GM19240 (cell line): ENCODE measurements at regions not wholly inside any gene's neighbourhood (a gene's known extent, or its start where the extent isn't known, plus 50 kb on each side); places are given as distances from the start of the nearest gene placed in this dataset.
"Not testable (repeated sequence)": the region's sequence is repeated elsewhere in the genome, so short reads cannot be mapped to it uniquely, and the experiment has no call there.

Experiments
- DNase-seq: peaks from one replicate; pipeline ENCODE4 v3.0.0; 2011; ENCODE audit warnings: low spot score; ENCODE audit not compliant: insufficient read length

DNA sequence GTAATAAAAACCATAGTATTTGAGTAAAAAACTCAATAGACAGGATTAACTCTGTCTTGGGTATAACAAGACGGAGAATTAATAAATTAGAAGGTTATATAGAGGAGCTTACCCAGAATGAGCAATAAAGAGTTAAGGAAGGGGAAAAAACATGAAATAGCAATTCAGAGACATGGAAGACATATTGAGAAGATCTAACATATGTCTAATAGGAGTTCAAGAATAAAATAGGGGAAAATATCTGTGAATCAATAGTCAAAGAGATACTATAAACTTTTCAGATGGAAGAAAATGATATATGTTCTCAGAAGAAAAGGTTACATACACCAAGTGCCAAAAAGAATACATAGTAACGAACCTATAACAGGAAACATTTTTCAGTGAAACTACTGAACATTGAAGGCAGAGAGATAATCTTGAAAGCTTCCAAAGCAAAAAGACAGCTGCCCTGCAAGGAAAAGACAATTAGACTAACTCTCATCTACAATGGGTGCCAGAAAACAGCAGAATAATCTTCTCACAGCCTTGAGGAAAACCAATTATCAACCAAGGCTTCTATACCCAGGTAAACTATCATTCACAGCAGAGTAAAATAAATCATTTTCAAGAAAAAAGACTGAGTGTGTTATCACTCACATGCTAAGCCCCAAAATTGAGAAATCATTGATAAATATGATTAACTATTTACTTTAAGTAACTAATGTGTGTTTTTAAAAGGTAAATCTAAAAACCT, 106.0 kb downstream of the ENC1 start:
- DNase-seq = no peak

DNA sequence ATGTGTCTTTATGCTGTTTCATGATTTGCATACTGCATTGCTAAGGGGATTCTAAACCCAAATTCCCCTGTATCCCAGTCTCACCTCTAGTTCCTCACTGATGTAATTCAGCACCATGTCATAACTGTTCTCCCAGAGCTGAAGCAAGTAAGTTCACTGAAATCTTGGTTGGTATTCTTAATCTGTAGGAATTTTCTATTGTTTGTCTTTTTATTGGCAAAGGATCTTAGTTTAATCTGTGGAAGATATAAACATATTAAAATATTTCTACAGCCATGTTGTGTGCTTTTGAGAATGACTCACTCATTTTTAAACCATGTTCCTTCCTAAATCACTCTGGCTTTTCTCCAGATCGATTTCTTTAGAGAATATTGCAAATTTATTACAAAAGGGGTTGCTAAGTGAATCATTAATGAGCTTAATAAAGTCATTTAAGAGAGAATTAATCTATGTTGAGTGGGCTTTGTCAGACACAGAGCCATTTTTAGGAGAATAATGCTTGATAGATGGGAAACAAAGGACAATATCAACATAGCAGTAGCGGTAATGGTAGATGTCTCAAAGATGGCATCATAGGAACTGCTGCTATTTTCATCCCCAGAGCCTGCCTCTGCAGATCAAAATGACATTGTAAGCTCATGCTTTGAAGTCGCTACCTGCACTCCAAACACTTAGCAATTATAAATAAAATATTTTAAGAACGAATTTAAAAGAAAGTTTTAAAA, 110.0 kb downstream of the ENC1 start:
- no peak for DNase-seq

DNA sequence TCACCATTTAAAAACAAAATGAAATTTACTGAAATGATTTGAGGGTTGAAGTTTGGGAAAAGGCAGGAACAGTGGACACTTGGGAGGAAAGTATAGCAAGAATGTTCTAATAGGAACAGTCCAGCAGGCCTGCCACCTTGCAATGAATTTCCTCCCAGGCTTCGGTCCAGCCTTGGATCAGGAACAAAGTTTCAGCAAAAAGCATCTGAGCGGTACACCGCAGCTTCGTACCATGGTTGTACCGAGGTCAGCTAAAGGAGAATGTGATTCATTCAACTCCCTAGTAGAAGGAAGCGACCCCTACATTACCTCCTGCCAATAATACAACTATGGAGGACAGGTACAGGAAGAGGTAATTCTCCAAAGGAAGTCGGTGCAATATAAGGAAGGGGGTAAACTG, 111.4 kb downstream of the ENC1 start:
- no peak for DNase-seq

DNA sequence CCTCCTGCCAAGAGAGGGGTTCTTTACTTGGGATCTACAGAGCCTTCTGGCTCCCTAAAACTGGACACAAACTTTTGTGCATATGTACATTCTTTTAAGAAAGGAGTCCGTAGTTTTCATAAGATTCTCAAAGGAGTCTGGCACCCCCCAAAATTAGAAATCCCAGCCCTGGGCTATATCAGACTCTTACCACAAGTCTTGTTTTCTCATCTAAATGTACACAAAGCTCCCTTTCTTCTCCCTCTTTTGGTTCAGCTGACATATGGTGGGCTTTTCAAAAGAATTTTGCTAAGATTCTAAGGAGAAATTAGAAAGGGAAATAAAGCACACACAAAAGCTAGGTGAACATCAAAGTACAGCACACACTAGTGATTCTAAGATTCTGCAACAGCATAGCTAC, 114.4 kb downstream of the ENC1 start:
- DNase-seq = no peak

DNA sequence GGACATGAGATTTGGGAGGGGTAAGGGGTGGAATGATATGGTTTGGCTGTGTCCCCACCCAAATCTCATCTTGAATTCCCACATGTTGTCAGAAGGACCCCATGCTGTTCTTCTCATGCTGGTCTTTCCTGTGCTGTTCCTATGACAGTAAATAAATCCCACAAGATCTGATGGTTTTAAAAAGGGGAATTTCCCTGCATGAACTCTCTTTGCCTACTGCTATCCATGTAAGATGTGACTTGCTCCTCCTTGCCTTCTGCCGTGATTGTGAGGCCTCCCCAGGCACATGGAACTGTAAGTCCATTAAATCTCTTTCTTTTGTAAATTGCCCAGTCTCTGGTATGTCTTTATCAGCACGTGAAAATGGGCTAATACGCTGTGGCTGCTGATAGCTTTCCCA, 115.8 kb downstream of the ENC1 start:
- DNase-seq = not testable (repeated sequence)

DNA sequence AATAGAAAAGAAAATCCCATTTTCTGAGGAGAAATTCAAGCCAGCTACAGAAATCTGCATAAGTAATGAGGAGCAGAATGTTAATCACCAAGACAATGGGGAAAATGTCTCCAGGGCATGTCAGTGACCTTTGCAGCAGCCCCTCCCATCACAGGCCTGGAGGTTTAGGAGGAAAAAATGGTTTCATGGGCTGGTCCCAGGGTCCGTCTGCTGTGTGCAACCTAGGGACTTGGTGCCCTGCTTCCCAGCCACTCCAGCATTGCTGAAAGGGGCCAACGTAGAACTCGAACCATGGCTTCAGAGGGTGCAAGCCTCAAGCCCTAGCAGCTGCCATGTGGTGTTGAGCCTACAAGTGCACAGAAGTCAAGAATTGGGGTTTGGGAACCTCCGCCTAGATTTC, 116.8 kb downstream of the ENC1 start:
- DNase-seq = not testable (repeated sequence)

DNA sequence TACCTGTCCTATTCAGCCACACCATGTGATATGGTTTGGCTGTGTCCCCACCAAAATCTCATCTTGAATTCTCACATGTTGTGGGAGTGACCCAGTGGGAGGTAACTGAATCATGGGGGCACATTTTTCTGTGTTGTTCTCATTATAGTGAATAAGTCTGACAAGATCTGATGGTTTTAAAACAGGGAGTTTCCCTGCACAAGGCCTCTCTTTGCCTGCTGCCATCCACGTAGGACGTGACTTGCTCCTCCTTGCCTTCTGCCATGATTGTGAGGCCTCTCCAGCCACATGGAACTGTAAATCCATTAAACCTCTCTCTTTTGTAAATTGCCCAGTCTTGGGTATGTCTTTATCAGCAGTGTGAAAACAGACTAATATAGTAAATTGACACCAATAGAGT, 117.7 kb downstream of the ENC1 start:
- not testable (repeated sequence) for DNase-seq

DNA sequence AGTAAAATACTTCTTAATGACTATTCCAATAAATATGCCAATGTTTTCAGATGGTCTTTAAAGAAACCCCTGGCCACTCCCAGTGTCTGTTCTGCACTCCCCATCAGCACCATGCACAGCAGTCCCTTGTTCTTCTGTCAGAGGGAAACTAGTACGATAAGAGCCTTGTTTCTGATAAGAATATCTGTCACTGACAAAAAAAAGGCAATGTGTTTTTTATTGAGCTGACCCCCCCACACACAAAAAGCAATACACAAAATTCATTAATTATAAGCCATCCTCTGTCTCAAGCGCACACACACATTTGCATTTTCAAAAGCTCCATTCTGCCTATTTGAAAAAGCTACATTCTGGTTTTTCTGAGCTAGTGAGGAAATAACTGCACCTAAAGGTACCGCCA, 119.1 kb downstream of the ENC1 start:
- DNase-seq = no peak

DNA sequence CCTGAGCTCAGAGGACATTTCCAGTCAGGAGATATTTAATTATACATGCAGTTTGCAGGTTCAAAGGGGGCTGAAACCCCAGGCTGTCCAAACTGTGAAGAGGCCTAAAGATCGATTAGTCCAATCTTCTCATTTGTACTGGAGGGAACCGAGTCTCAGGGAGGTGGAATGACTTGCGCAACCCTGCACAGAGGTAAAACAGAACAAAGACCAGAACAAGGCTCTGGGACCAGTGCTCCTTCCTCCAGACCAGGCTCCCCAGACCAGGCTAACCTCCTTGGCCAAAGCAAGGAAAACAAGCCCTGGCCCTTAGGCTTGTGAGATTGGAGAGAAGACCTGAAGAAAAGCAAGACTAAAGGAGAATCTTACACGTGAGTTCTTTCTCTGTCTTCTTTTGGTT, 120.8 kb downstream of the ENC1 start:
- no peak for DNase-seq

DNA sequence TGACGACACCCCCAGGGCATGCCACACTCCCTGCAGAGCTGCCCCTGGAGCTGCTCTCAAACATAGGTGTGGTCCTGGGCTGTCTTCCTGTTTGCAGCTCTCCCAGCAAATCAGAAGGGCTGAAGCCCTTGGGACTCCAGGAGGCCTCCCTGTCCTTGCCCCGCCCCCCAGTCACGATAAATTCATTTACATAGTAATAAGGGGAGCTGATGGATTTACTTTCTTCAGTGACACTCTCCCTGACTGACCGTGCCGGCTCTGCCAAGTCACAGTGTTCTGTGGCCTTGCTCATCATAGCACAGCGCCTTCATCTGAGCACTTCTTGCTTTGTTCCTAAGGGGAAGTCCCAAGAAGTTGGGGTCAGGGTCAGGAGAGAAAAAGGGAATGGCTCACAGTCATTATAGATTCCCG, 121.4 kb downstream of the ENC1 start:
- DNase-seq = no peak

DNA sequence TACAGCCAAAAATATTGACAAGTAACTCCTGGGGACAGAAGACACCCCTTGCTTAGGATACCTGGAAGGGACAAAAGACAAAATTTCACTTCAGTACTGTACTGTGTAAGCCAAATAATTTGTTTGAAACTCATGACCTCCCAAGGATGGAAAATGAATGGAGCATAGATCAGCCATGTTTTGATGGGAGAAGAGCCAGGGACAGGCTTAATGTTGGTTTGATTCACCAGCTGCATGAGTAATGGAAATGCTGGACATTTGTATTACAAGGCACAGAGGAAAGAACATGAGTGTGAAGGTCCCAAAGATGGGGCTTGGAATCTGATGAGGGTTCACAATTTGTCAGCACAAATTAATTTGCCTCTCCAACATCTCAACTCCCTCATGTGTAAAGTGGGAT, 122.8 kb downstream of the ENC1 start:
- no peak for DNase-seq

DNA sequence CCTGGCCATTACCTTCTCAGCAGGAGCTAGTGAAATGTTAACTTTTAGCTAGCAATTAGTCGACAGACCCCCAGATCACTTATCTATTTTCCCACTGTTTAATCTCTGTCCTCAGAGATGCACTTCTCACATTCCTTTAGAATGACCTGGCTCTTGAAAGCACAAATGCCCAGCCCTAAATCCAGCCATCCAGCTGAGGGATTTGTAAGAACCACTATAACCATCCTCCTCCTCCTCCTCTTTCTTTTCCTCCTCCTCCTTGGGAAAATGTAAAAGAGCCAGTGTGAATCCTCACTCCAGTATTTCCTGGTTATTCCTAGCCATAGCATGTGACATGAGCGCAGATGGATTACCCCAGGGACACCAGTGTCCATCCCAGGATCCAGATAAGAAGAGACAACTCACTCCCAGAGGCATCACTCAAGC, 124.3 kb downstream of the ENC1 start:
- DNase-seq = no peak

DNA sequence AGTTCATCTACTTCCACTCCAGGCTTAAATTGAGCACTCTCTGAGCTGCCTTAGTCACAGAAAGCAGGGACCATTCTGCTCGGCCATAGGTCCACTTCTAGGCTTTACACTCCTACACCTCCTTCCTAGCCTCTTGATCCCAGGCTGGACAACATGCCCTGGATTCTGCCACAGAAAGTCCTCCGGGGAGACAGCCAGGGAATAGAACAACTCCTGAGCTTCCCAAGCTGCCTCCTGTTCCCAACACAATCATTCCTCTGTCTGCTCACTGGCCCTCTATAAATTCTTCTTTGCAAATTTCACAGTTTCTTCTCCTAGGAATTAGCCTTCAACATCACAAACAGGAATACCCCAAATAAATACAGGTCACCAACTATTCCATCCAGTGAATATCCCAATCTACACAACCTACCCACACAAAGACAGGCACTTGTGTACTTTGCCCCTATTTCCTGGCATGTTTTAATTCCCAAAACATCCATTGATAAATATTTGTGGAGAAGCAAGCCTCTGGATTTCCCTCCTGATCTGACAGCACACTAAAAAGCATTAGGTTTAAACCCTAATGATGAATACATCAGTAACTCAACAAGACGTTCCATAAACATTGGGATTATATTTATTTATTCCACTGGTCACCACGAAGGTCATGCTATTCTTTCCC, 125.5 kb downstream of the ENC1 start:
- DNase-seq = no peak

DNA sequence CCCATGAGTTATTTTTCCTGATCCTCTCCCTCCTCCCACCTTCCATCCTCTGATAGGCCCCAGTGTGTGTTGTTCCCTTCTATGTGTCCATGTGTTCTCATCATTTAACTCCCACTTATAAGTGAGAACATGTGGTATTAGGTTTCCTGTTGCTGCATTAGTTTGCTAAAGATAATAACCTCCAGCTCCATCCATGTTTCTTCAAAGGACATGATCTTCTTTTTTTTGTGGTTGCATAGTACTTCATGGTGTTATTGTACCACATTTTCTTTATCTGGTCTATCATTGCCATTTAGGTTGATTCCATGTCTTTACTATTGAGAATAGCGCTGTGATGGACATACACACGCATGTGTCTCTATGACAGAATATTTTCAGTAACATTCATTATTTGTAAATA, 128.8 kb downstream of the ENC1 start:
- not testable (repeated sequence) for DNase-seq

DNA sequence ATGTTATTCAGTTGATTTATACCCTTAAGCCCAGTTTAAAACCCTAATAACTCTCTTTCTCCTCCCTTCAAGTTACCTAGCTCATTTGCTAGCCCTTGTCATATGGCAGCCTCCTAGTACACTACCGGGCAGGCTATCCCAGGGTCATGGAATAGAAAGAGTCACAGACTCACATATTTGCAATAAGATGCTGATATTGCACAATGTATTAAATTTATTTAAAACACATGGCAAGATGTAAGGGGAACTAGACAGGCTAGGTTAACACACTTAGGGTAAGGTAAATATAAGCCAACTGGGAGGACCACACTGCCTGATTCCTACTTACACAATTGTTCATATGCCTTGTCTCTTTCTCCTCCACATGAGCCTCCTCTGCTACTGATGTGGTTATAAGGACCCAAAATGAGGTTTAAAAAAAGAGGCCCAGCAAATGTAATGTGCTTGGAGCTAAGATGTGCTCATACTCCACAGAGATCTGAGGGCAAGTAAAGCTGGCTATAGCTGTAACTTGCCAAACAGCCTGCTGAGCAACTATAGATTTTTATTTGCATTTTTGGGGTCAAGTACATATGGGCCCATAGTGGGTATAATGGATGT, 130.0 kb downstream of the ENC1 start:
- DNase-seq = no peak

DNA sequence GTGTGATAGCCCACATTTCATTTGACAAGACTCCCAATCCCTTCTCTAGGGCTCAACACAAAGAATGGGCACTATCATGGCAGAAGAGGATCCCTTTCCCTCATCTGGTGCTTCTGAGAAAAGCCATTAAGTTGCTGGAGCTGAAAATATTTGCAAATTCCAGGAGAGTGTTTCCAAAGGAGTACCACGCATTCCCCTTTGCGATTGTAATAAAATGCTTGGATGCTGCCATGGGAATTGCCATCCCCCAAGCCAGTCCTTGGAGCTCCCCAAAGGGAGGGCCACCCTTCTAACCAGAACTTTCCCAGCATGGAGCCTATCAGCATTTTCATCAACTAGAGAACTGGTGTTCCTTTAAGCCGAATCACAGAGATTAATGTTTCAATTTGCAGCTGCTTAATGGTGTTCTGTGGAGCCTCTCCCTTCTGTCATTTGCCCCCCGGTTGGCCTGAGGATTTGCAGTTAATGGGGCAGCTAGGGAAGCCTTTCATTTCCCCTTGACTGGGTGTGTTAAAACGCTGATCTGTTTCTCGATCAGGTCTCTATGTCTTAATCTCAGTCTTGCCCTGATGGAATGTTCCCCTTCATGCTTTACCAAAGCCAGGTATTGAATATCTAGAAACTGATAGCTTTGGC, 133.0 kb downstream of the ENC1 start:
- DNase-seq = no peak

DNA sequence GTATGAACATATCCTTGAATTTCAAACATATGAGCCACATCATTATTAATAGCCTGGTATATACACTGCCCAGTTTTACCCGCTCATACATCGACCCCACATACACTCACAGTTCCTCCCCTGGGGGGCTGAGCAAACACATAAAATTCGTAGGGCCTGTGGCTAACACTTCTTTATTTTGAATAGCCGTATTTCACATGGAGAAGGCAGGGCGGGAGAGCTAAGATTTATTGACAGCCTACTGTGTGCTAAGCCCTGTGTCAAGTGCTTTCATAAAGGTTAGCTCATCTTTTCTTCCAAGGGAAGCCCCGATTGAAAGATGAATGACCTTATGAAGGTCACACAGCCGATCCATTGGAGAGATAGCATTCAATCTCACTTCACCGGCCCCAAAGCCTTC, 134.4 kb downstream of the ENC1 start:
- no peak for DNase-seq

DNA sequence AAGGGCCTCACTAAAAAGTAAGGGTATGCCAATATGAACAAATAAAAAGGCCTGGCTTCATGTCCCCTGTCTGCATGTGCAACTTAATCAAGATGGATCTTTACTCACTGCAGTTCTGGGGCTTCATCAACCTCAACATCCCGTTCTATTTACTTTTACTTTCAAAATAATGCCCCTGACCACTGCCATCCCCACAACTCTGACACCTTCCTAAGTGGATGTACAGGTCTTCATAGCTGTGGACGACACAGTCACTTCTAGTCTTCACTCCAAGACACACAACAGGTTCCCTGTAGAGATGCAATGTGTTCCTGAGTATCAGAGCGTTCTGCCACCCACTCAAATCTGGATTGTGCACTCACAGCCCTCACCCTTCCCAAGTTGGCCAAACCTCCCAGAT, 136.1 kb downstream of the ENC1 start:
- DNase-seq = no peak

DNA sequence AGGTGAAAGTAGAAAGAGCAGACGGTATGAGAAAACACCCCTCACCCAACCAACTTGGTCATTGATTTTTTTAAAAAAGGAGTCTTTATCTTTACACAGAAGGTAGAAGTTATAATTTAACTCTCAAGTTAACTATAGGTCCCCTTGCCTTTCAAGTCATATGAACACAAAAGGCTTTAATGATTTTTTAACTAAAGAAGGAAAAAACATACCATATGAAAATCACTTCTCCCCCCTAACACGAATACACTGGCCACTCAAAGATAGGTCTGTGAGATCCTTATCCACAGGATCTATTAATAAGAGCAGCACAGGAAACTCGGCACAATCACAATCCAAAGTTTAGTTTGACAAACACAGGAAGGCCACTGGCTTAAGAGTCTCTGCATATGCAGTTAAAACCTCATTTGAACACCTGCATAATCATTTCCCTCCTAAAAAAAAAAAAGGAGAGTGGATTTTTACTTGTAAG, 138.0 kb downstream of the ENC1 start:
- DNase-seq = no peak

DNA sequence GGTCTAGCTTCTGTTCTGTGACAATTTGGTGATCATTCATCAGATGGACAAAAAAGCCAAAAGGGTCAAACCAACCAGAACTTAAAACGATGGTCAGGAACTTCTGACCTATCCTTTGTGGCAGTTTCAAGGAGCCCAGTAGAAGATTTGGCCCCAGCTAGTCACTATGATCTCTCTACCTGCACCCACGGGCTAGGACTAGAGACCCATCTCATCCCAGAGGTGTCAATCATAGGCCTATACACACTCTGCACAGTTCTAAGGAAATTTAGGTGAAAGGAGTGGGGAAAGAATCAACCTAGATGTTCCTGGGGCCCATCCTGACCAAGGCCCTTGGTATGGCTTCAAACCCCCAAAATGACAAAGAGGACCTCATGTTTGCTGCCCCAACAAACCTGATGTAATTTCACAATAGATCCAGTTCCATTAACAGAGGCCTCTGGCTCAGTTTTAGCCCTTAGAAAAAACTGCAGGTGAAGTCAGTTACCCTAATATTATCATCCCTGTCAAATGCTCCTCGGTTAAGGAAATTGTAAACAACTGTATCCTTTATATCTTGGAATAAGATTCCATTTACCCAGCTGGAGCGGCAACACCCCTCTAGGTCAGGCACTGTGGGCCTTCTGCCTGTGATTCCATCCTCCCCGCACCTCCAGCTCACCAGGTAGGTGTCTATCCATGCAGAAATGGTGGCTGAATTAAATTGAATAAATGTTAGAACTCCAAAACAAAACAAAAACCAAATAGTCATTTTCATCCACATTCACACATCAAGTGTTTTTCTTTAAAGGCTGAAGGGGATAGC, 138.7 kb downstream of the ENC1 start:
- no peak for DNase-seq
